ENCODE measurements at regions not wholly inside any gene's neighbourhood (a gene's known extent, or its start where the extent isn't known, plus 50 kb on each side); places are given as distances from the start of the nearest gene placed in this dataset.

GRCh38 chr10:128725531-128725930 is 599.3 kb upstream of the MKI67 start:
- no peak for DNase-seq

- DNase-seq: no peak
Observed at GRCh38 chr10:128727114-128727513, 600.9 kb upstream of the MKI67 start.

GRCh38 chr10:128729910-128730420 is 603.7 kb upstream of the MKI67 start:
- DNase-seq: no peak

- no peak for DNase-seq
Observed at GRCh38 chr10:128730922-128731321, 604.7 kb upstream of the MKI67 start.

GRCh38 chr10:128734161-128734560 is 607.9 kb upstream of the MKI67 start:
- DNase-seq: no peak

GRCh38 chr10:128734734-128735133 is 608.5 kb upstream of the MKI67 start:
- no peak for DNase-seq

- DNase-seq: no peak
Observed at GRCh38 chr10:128735996-128736395, 609.8 kb upstream of the MKI67 start.

GRCh38 chr10:128738386-128738915 is 612.2 kb upstream of the MKI67 start:
- DNase-seq: no peak

- DNase-seq: no peak
Observed at GRCh38 chr10:128739930-128740329, 613.7 kb upstream of the MKI67 start.

- no peak for DNase-seq
Observed at GRCh38 chr10:128741180-128741579, 615.0 kb upstream of the MKI67 start.

GRCh38 chr10:128741680-128742079 is 615.5 kb upstream of the MKI67 start:
- no peak for DNase-seq

GRCh38 chr10:128744092-128744491 is 617.9 kb upstream of the MKI67 start:
- no peak for DNase-seq

- DNase-seq: no peak
Observed at GRCh38 chr10:128744811-128745305, 618.6 kb upstream of the MKI67 start.

- DNase-seq: no peak
Observed at GRCh38 chr10:128747582-128748346, 621.5 kb upstream of the MKI67 start.

- no peak for DNase-seq
Observed at GRCh38 chr10:128751284-128751683, 625.1 kb upstream of the MKI67 start.

GRCh38 chr10:128751851-128752250 is 625.6 kb upstream of the MKI67 start:
- DNase-seq: no peak

GRCh38 chr10:128759174-128759573 is 633.0 kb upstream of the MKI67 start:
- no peak for DNase-seq

- DNase-seq: no peak
Observed at GRCh38 chr10:128763588-128763987, 637.4 kb upstream of the MKI67 start.

GRCh38 chr10:128764190-128764589 is 638.0 kb upstream of the MKI67 start:
- DNase-seq: no peak

GRCh38 chr10:128766915-128767314 is 640.7 kb upstream of the MKI67 start:
- DNase-seq: no peak

GRCh38 chr10:128774979-128775378 is 648.8 kb upstream of the MKI67 start:
- no peak for DNase-seq

- DNase-seq: no peak
Observed at GRCh38 chr10:128775743-128776142, 649.5 kb upstream of the MKI67 start.

- DNase-seq: no peak
Observed at GRCh38 chr10:128776673-128777252, 650.5 kb upstream of the MKI67 start.

- DNase-seq: no peak
Observed at GRCh38 chr10:128777342-128777741, 651.1 kb upstream of the MKI67 start.

Data from NCI-H226 (cell line).